ENCODE measurements at regions not wholly inside any gene's neighbourhood (a gene's known extent, or its start where the extent isn't known, plus 50 kb on each side); places are given as distances from the start of the nearest gene placed in this dataset.
"Not testable (repeated sequence)": the region's sequence is repeated elsewhere in the genome, so short reads cannot be mapped to it uniquely, and the experiment has no call there.

DNA sequence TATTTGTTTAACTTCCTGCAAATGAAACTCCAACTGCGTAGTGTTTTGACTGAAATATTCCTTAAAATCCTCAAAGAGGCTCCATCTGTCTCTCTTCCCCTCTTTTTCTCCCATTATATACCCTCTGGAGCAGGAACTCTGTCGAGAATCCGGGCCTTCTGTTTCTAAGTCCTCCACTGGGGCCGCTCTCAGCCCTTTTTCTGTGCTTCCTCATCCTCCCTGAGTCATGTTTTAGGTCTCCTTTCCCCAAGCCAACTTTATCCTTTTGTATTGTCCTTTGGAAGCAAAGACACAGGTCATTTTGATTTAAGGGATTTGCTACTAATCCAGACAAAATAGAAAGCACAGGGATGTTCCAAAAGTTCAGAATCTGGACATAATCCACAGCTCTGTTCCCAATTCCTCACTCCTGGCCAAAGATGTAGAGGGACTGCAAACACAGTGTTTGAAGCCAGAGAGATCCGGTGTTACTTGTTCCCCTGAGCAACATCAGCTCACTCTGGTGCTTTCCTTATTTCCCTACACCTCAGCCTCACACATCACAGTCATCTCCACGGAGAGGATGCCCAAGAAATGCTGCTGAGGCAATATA is 131.0 kb upstream of the KLF3 start:
- no peaks in the 10 kb centered on the region; the same call in 1 of the 2 replicates for H3K27me3 Mint-ChIP-seq (ENCODE audit: low read depth)
- TF ChIP-seq SP1 (CRISPR knock-in tag; conservative IDR thresholded peaks at IDR 0.05), result no peak
- no peak for TF ChIP-seq MXD4 (CRISPR knock-in tag; IDR thresholded peaks at IDR 0.05; ENCODE audit: borderline replicate concordance)
- no peak for TF ChIP-seq NR2C2 (CRISPR knock-in tag; IDR thresholded peaks at IDR 0.05)
- TF ChIP-seq, protein P1, sequence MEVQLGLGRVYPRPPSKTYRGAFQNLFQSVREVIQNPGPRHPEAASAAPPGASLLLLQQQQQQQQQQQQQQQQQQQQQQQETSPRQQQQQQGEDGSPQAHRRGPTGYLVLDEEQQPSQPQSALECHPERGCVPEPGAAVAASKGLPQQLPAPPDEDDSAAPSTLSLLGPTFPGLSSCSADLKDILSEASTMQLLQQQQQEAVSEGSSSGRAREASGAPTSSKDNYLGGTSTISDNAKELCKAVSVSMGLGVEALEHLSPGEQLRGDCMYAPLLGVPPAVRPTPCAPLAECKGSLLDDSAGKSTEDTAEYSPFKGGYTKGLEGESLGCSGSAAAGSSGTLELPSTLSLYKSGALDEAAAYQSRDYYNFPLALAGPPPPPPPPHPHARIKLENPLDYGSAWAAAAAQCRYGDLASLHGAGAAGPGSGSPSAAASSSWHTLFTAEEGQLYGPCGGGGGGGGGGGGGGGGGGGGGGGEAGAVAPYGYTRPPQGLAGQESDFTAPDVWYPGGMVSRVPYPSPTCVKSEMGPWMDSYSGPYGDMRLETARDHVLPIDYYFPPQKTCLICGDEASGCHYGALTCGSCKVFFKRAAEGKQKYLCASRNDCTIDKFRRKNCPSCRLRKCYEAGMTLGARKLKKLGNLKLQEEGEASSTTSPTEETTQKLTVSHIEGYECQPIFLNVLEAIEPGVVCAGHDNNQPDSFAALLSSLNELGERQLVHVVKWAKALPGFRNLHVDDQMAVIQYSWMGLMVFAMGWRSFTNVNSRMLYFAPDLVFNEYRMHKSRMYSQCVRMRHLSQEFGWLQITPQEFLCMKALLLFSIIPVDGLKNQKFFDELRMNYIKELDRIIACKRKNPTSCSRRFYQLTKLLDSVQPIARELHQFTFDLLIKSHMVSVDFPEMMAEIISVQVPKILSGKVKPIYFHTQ (CRISPR knock-in tag; IDR thresholded peaks at IDR 0.05), result no peak
- TF ChIP-seq ZBTB21 (CRISPR knock-in tag; IDR thresholded peaks at IDR 0.05; ENCODE audit: borderline replicate concordance), result no peak
- no peak for TF ChIP-seq ZNF263 (CRISPR knock-in tag; IDR thresholded peaks at IDR 0.05; ENCODE audit: low read depth)
- no peak for TF ChIP-seq ZNF232 (CRISPR knock-in tag; IDR thresholded peaks at IDR 0.05)
- no peak for DNase-seq (ENCODE audit: low spot score)
- H3K9me3 Mint-ChIP-seq, result peaks cover 6% of the 10 kb centered on the region; the same call in 1 of the 2 replicates
- POLR2A ChIA-PET, result no interaction called here
- no peaks in the 10 kb centered on the region for H3K36me3 Mint-ChIP-seq
- H3K27ac Mint-ChIP-seq, result no peak overlapping the region
- peaks cover 26% of the 10 kb centered on the region for H3K4me1 Mint-ChIP-seq
- CTCF ChIA-PET, result no interaction called here
- ATAC-seq, result no peak
- no peak overlapping the region for H3K4me3 Mint-ChIP-seq

DNA sequence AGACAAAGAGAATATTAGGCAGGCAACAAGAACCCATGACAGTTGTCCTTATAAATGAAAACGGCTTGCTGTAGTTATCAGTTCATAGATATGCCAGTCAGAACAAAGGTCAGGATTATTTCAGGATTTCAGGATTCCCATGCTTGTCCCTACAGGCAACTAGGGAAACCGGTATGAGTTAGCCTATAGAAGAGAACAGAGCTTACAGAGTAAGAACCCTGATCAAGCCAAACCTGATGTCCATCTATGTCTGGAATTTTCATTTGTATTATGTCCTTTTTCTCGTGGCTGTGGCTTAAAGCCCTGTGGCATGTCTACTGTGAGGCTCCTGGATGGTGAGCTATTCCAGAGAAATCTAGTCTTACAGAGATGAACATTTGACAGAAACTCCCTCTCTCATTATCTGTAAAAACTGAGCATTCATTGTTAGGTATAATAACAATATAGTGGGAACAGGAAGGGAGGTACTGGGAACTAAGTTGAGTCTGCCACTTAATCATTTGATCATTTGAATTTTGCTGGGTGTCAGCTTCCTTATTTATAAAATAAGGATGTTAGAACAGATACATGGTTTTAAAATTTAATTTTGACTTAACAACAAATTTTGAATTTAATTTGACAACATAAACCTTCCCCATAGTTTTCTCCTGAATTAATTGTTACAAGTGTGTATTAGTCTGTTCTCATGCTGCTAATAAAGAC is 129.5 kb upstream of the KLF3 start:
- TF ChIP-seq HMGA2 (CRISPR knock-in tag; IDR thresholded peaks at IDR 0.05) (no peak), SP1 (CRISPR knock-in tag; conservative IDR thresholded peaks at IDR 0.05) (no peak)
- TF ChIP-seq, protein P2, sequence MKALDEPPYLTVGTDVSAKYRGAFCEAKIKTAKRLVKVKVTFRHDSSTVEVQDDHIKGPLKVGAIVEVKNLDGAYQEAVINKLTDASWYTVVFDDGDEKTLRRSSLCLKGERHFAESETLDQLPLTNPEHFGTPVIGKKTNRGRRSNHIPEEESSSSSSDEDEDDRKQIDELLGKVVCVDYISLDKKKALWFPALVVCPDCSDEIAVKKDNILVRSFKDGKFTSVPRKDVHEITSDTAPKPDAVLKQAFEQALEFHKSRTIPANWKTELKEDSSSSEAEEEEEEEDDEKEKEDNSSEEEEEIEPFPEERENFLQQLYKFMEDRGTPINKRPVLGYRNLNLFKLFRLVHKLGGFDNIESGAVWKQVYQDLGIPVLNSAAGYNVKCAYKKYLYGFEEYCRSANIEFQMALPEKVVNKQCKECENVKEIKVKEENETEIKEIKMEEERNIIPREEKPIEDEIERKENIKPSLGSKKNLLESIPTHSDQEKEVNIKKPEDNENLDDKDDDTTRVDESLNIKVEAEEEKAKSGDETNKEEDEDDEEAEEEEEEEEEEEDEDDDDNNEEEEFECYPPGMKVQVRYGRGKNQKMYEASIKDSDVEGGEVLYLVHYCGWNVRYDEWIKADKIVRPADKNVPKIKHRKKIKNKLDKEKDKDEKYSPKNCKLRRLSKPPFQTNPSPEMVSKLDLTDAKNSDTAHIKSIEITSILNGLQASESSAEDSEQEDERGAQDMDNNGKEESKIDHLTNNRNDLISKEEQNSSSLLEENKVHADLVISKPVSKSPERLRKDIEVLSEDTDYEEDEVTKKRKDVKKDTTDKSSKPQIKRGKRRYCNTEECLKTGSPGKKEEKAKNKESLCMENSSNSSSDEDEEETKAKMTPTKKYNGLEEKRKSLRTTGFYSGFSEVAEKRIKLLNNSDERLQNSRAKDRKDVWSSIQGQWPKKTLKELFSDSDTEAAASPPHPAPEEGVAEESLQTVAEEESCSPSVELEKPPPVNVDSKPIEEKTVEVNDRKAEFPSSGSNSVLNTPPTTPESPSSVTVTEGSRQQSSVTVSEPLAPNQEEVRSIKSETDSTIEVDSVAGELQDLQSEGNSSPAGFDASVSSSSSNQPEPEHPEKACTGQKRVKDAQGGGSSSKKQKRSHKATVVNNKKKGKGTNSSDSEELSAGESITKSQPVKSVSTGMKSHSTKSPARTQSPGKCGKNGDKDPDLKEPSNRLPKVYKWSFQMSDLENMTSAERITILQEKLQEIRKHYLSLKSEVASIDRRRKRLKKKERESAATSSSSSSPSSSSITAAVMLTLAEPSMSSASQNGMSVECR (CRISPR knock-in tag; IDR thresholded peaks at IDR 0.05; ENCODE audit: borderline replicate concordance), result no peak
- TF ChIP-seq, protein P3, sequence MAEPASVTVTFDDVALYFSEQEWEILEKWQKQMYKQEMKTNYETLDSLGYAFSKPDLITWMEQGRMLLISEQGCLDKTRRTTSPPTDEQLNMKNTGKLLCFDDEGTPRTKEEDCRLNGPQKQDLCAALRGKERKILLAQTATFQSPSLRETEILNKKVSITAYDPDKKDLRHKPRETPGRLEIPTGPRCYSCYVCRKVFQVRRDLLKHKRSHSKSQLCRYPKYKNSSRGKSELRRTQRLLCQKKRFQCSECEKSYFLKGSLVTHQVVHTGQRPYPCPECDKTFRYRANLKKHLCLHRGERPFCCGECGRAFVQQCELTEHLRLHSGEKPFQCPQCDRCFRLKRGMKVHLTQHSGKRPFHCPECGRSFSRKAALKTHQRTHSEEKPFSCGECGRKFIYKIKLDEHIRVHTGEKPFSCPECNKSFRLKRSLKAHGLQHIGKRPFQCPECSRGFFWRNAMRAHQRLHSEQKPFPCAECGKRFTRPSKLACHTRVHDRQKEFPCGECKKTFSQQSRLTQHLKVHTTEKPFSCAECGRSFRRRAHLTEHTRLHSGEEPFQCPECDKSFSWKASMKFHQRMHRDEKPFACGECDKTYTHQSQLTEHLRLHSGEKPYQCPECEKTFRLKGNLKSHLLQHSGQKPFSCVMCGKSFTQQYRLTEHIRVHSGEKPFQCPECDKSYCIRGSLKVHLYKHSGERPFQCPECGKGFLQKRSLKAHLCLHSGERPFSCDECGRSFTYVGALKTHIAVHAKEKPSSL (CRISPR knock-in tag; conservative IDR thresholded peaks at IDR 0.05), result no peak
- Mint-ChIP-seq H3K27ac (no peak overlapping the region), H3K4me1 (peaks cover 22% of the 10 kb centered on the region), H3K27me3 (ENCODE audit: low read depth) (no peaks in the 10 kb centered on the region; the same call in 1 of the 2 replicates), H3K4me3 (no peak overlapping the region), H3K9me3 (peaks cover 4% of the 10 kb centered on the region; the same call in 1 of the 2 replicates), H3K36me3 (no peaks in the 10 kb centered on the region)
- ChIA-PET CTCF (no interaction called here), POLR2A (no interaction called here)
- DNase-seq (ENCODE audit: low spot score), result no peak
- ATAC-seq, result no peak

DNA sequence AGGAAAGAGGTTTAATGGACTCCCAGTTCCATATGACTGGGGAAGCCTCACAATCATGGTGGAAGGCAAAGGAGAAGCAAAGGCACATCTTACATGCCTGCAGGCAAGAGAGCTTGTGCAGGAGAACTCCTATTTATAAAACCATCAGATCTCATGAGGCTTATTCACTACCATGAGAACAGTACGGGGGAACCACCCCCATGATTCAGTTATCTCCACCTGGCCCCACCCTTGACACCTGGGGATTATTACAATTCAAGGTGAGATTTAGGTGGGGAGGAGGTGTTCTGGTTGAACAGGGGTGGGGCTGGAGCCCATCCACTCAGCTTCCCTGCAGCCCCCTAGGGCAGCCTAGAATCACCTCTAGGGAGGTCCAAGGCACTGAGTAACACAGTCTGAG is 128.9 kb upstream of the KLF3 start:
- DNase-seq (ENCODE audit: low spot score); H3K9me3 Mint-ChIP-seq; H3K36me3 Mint-ChIP-seq; POLR2A ChIA-PET; H3K27me3 Mint-ChIP-seq (ENCODE audit: low read depth); H3K4me3 Mint-ChIP-seq; CTCF ChIA-PET; H3K27ac Mint-ChIP-seq; ATAC-seq: not testable (repeated sequence)
- H3K4me1 Mint-ChIP-seq, result peaks cover 22% of the 10 kb centered on the region
